Right lobe of liver (tissue), 4 donors: ENCODE measurements at regions not wholly inside any gene's neighbourhood (a gene's known extent, or its start where the extent isn't known, plus 50 kb on each side); places are given as distances from the start of the nearest gene placed in this dataset.

Source experiments
- POLR2A ChIP-seq: fragments of 450-650 bp; IDR thresholded peaks from one replicate; pipeline ENCODE4 v1.6.1; 2017; ENCODE audit warnings: antibody characterized with exemption, mild to moderate bottlenecking
- TF ChIP-seq, protein P1 (sequence below), 4 donors: fragments of 200-600 bp in 3 of 4; fragments of 450-650 bp in 1 of 4; IDR thresholded peaks; one replicate each; pipeline versions ENCODE4 v1.5.1 to v1.8.0; 2016 to 2022; ENCODE audit warnings: antibody characterized with exemption in 4 of 4, mild to moderate bottlenecking in 2 of 4
- donor health status: DM: no; HTN: no; CAD: no.
- donor health status: DM: no; HTN: no; CAD: no.
- donor health status: DM: no; HTN: yes; CAD: no.

DNA sequence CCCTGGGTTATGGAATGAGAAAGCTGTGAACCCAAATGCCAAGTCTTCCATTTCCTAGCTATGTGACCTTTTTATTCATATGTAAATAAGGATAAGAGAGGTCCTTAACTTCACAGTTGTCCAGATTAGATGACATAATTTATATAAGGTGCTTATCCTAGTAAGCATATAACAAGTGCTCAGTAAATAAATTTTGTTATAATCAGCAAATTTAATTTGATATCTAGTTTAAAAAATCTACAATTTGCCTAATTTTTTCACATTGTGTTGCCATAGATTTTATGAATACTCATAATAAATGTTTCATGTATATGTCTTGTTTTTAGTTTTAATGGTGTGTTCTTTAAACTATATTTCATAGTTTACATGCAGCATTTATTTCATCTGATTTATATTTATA is 130.4 kb upstream of the SPRY1 start:
- TF ChIP-seq, protein P1, sequence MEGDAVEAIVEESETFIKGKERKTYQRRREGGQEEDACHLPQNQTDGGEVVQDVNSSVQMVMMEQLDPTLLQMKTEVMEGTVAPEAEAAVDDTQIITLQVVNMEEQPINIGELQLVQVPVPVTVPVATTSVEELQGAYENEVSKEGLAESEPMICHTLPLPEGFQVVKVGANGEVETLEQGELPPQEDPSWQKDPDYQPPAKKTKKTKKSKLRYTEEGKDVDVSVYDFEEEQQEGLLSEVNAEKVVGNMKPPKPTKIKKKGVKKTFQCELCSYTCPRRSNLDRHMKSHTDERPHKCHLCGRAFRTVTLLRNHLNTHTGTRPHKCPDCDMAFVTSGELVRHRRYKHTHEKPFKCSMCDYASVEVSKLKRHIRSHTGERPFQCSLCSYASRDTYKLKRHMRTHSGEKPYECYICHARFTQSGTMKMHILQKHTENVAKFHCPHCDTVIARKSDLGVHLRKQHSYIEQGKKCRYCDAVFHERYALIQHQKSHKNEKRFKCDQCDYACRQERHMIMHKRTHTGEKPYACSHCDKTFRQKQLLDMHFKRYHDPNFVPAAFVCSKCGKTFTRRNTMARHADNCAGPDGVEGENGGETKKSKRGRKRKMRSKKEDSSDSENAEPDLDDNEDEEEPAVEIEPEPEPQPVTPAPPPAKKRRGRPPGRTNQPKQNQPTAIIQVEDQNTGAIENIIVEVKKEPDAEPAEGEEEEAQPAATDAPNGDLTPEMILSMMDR (IDR thresholded peaks at IDR 0.05) = no peak
- TF ChIP-seq POLR2A = no peak
